ENCODE measurements at regions not wholly inside any gene's neighbourhood (a gene's known extent, or its start where the extent isn't known, plus 50 kb on each side); places are given as distances from the start of the nearest gene placed in this dataset.

DNA sequence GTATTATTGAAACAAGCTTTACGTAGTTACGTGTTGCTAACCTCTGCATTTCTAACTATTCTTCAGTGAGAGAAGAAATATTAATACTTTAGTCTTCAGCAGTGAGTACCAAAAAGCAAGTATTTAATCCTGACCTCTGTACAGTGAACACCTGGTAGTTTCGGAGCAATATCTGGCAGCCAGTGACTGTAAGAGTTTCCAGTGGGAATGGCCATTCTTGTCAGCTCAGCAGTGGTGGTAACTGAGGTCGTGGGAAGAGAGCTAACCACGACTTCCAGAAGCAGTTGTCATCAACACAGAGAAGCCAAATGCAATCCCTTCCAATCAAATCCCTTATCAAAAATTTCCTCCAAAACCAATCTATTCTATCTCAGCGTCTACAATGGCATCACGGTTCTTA lies 1500.2 kb upstream of the FLRT2 start:
- intact Hi-C loops (cut with DNase I): no loop called here
- 53 to 69% (median 56%) methylated on average over 7 of the region's 7 CpGs for WGBS, 4 donors
- H3K9me3 ChIP-seq: no peaks in the 10 kb centered on the region

DNA sequence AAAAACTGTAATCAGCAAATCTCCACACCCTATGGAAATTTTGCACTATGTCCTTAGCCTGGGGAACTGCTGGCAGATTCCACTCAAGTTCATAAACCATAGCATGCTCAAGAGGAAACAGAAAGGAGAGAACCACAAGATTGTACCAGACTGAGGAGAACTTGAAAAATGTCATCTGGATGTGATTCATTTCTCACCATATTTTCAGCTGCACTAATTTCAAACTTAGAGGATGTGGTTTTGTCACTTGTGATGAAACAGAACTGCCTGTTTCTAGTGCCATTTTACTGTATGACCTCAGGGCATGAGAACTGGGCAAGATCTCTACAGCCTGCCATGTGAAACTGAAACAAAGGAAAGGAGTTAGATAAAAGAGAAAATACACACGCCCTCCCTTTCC lies 1493.1 kb upstream of the FLRT2 start:
- H3K27ac ChIP-seq: no peak overlapping the region
- 52 to 69% (median 64%) methylated on average over 1 of the region's 1 CpG for WGBS, 4 donors
- DNase-seq (no peak), ATAC-seq (no peak)
- intact Hi-C loops (cut with DNase I): no loop called here
- no peaks in the 10 kb centered on the region for H3K27me3 ChIP-seq
- H3K4me1 ChIP-seq: no peaks in the 10 kb centered on the region
- H3K4me3 ChIP-seq: no peak overlapping the region
- H3K36me3 ChIP-seq: no peaks in the 10 kb centered on the region
- H3K9me3 ChIP-seq: no peaks in the 10 kb centered on the region
- TF ChIP-seq CTCF (IDR thresholded peaks at IDR 0.05) (no peak), POLR2A (IDR thresholded peaks at IDR 0.05) (no peak)

More for the DNA sequence above, 1500.2 kb upstream of the FLRT2 start:
- ATAC-seq (no peak), DNase-seq (no peak)
- no peaks in the 10 kb centered on the region for H3K27me3 ChIP-seq
- H3K4me1 ChIP-seq: peaks cover 0 to 4% (median 0%) of the 10 kb centered on the region in 12 donors
- H3K27ac ChIP-seq: no peak overlapping the region
- H3K4me3 ChIP-seq: no peak overlapping the region
- TF ChIP-seq CTCF (IDR thresholded peaks at IDR 0.05): no peak
- no peak for TF ChIP-seq POLR2A (IDR thresholded peaks at IDR 0.05)
- no peaks in the 10 kb centered on the region for H3K36me3 ChIP-seq

- Histone ChIP-seq H3K27ac (no peak overlapping the region), H3K27me3 (no peaks in the 10 kb centered on the region), H3K4me1 (no peaks in the 10 kb centered on the region), H3K4me3 (no peak overlapping the region), H3K36me3 (no peaks in the 10 kb centered on the region), H3K9me3 (no peaks in the 10 kb centered on the region)
- DNase-seq: no peak
- intact Hi-C loops (cut with DNase I): no loop called here
- TF ChIP-seq POLR2A (IDR thresholded peaks at IDR 0.05): no peak
- WGBS, 4 donors: 82 to 95% (median 89%) methylated on average over 4 of the region's 4 CpGs
- ATAC-seq: no peak
Measured at GRCh38 chr14:84037593-84037992, 1492.4 kb upstream of the FLRT2 start.

DNA sequence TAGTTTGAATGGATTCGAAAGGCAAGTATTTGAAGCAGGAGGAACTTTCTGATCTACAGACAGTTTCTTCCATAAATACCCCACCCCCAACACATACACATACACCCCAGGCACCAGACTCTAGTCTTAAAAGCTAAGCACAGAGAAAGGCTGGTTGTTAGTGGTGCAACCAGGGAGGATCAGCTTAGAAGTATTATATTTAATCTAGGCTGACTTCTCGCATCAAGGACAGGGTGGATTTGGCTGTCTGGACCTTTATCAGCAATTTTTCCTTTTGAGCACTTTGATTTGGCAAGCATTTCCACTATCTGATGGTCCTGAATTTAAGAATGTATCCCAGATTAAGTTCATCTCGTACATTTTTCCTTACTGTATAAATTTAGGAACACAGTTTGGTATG lies 1489.8 kb upstream of the FLRT2 start:
- WGBS, 4 donors: 79 to 85% (median 82%) methylated on average over 3 of the region's 3 CpGs
- intact Hi-C loops (cut with DNase I): no loop called here
- DNase-seq (no peak), ATAC-seq (no peak)
- H3K27ac ChIP-seq: no peak overlapping the region
- no peak overlapping the region for H3K4me3 ChIP-seq
- H3K4me1 ChIP-seq: no peaks in the 10 kb centered on the region
- no peaks in the 10 kb centered on the region for H3K27me3 ChIP-seq
- no peak for TF ChIP-seq CTCF (IDR thresholded peaks at IDR 0.05)
- TF ChIP-seq POLR2A (IDR thresholded peaks at IDR 0.05): no peak
- no peaks in the 10 kb centered on the region for H3K36me3 ChIP-seq
- no peaks in the 10 kb centered on the region for H3K9me3 ChIP-seq

- intact Hi-C loops (cut with DNase I): no loop called here
- TF ChIP-seq CTCF (IDR thresholded peaks at IDR 0.05) (no peak), POLR2A (IDR thresholded peaks at IDR 0.05) (no peak)
- H3K9me3 ChIP-seq: no peaks in the 10 kb centered on the region
- no peaks in the 10 kb centered on the region for H3K27me3 ChIP-seq
- no peak overlapping the region for H3K27ac ChIP-seq
- ATAC-seq (no peak), DNase-seq (no peak)
- no peaks in the 10 kb centered on the region for H3K36me3 ChIP-seq
- no peak overlapping the region for H3K4me3 ChIP-seq
- no peaks in the 10 kb centered on the region for H3K4me1 ChIP-seq
- 92 to 100% (median 96%) methylated on average over 2 of the region's 2 CpGs for WGBS, 4 donors
Measured at GRCh38 chr14:84041421-84041820, 1488.5 kb upstream of the FLRT2 start.
